Astrocyte of the hippocampus (primary cell): ENCODE measurements at regions not wholly inside any gene's neighbourhood (a gene's known extent, or its start where the extent isn't known, plus 50 kb on each side); places are given as distances from the start of the nearest gene placed in this dataset.

Experiments used
- DNase-seq: peaks from one replicate; pipeline ENCODE4 v3.0.0; 2011; ENCODE audit warnings: low read depth, low spot score

DNA sequence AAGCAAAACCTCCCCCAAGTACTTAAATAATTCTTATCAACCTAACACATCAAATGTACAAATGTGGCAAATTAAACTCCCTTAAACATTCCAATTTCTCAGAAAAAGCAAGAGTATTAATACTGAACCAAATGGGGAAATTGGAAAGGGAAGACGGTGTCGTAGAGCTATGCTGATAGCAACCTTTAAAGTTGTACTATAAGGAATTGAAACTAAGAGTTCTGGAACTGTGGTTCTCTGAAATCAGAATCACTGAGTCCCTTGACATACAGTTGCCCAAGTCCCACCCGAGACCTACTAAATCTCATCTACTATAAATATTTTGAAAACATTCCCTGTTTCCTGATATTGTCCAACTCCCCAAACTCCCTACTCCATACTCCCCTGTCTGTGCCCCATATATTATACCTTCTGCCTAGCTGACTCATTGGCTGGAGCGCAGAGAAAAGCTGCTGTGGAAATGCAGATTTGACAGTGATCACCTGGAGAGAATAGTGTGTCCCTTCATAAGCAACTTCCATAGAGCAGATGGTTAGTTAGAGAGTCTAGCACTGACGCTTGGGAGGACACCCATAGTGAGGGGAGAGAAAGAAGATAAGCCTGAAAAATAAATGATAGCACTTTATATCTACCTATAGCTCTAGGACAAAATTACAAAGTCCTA, 51.4 kb upstream of the ITM2B start:
- DNase-seq, result no peak

DNA sequence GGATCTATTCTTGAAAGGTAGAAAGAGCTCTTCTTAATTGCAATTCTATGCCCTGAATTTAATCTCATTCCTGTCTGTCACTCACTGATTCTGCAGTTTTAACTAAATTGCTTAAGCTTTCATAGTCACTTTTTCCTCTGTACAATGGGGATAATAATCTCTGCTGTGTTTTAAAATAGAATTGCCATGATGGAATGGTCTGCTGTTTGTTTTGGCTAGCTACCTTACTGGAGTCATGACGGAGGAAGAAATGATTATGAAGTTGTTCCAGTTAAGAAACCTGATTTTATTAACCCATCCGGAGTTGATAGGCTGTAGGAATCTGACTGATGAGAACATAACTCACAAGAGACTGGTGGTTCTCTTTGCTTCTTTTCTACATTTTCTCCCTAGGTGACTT, 54.9 kb upstream of the ITM2B start:
- no peak for DNase-seq

GRCh38 chr13:48176781-48177180, 56.2 kb upstream of the ITM2B start:
- DNase-seq, result no peak

GRCh38 chr13:48175185-48175584, 57.8 kb upstream of the ITM2B start:
- no peak for DNase-seq

- DNase-seq, result no peak
These were observed 65.1 kb upstream of the ITM2B start for GRCh38 chr13:48167866-48168265.

- no peak for DNase-seq
These were observed 67.3 kb upstream of the ITM2B start for GRCh38 chr13:48165727-48166126.

DNA sequence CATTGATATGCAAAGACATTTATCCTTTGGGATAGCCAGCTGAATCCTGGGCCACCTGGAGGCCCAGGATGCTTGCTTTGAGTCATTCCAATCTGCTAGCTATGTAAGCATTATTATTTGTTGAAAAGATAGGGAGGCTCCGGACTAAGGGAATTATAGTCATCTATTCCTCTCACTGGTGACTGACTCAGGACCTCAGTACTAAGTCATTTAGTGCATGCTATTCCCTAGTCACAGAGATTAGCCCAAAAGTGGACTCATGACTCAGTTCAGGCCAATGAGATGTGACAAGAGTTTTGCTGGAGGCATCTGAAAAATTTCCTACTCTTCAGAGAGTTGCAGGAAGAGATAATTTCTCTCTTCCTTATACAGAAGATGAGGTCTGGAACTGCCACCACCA, 67.9 kb upstream of the ITM2B start:
- no peak for DNase-seq

DNA sequence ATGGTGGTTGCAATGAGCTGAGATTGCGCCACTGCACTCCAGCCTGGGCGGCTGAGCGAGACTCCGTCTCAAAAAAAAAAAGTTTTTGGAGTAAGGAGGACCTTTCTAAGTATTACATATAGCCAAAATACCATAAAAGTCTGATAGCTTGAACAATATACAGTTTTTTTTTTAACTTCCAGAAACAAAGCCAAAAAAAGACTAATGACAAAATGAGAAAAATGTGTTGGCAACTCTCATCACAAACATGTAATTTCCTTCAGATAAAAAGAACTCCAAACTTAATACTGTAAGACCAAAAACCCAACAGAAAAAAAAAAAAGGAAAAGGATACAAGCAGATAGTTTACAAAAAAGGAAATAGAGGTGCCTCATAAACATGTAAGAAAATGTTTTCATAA, 68.2 kb upstream of the MED4 start:
- DNase-seq, result no peak

DNA sequence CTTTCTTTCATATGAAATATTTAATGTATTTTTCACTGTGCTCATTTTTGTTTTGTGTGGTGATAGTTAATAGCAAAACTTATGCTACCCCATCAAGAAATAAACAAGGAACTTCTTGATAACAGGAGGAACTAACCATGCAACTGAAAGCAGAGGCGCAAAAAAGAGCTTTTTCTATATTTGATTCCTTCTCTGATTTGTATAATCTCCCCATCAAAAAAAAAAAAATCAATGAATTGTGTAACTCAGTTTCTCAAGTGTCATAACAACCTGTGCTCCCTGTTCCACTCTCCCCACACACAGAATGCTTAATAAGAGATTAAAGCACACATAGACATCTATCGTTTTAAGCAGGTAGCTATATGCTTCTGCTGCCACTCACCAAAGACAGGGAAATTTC, 67.3 kb upstream of the MED4 start:
- no peak for DNase-seq

- no peak for DNase-seq
These were observed 66.8 kb upstream of the MED4 start for GRCh38 chr13:48161530-48162179.

DNA sequence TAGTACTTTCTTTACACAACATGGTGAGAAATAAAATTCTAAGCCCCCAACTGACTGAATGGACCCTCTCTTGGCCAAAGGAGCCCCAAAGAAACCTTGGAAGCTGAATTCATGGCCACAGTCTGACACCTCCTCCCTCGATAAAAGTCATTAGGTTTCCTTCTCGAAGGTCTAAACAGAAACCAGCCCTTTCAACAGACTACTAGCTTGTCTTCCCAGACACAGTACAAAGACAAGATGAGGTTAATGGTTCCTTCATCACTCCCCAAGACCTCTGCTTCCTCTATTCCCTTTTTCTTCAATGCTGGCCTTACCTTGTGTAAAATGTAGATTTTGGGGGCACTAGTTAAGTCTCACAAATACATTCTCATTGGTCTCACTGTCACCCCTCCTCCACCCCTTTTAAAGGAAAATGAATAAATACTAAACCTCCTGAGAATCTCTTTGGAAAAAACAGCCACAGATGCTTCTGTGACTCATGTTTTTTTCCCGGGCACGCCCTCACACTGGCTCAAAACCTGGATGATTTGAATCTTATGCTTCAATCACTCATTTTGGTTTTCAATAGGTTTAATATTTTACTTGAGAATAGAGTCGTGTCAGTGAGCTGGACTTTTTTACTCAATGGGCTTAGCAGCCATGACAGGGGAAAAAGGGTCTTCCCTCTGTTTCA, 65.8 kb upstream of the MED4 start:
- DNase-seq, result peak; percentile 36

- peak; percentile 48 for DNase-seq
These were observed 64.9 kb upstream of the MED4 start for GRCh38 chr13:48159826-48160225.

DNA sequence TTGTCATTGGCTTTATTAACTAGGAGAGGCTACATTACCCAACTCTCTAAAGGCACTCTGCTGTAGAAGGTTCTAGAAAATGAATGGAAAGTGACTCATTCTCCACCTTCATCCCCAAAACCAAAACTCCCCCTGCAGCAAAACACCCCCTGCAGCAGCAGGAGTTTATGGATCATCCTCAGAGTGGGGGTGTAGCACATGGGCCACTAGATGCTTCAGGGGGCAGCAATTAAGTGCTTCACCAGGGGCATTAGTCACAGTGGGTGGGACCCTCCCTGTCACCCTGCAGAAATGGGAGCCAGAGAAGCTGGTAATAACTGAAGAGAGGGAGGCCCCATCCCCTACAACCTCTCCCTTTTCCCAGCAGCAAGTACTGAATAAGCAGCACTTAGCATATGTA, 64.5 kb upstream of the MED4 start:
- peak; percentile 31 for DNase-seq

DNA sequence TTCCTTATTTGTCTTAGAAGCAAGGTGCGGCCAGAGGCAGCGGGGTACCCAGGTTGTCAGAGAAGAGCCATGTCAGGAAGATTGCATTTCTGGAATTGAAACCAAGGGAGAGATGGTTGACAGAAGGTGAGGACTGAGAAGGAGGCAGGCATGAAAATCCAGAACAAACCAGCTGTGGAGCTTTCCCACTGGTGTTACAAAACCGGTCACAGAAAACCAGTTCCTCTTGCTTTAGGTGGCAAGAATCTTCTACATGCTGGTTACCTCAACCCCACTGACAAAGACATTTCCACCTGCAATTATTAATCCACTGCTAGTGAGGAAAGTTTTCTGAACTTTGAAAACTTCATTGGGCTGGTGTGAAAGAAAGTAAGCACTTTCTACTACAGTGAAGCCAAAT, 64.0 kb upstream of the MED4 start:
- no peak for DNase-seq

GRCh38 chr13:48158290-48158689, 63.4 kb upstream of the MED4 start:
- no peak for DNase-seq

- DNase-seq, result no peak
These were observed 61.6 kb upstream of the MED4 start for GRCh38 chr13:48156466-48156865.

DNA sequence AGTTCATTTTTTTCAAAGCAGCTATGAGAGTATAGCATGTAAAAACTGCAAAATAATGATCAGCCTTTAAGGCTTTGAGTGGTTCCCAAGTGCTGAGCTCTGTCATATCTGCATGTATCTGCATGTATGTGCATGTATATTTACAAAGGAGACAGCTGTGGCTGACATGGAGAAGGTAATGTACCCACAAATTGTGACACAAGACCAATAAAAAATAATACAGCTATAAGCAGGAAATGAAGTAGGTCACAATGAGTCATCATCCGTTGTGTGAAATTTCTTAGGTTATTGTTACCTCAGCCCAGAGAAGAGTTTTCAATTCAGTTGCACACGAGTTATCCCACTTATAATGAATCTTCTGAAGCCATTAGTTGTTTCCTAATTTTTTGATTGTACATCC, 60.9 kb upstream of the MED4 start:
- peak; percentile 49 for DNase-seq

DNA sequence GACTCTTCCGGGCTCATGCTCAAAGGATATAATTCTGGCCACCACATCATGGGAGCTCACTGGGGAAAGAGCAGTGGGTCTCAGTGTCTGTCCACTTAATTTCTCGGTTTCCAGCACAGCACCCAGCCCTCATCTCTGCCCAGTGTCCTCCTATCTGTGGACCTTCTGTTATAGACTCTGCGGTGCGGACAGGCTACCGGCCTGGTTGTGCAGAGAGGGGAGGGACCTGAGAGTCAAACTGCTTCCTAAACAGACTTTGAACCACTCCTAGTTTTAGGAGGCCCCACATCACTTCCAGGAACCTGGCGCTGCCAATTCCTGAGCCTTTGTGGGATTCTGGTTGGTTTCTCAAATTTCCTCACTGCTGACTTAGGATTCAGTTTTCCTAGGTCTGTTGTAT, 59.8 kb upstream of the MED4 start:
- DNase-seq, result no peak

DNA sequence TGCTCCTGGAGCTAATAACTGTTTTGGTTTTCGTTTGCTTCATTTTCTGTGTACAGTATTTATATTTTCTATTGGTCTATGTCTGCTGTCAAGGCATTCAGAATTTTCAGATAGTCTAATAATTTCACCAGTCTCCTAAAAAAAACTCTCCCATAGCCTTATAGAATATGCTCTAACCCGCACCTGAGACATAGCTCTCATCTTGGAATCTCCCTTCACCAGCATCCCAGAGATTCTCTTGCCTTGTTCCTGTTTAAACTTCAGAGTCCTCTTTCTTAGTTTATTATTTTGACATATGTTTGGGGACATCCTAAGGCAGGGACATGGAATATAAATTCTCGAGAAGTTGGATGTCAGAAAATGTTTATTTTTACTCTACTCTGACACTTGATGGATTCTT, 58.3 kb upstream of the MED4 start:
- no peak for DNase-seq

GRCh38 chr13:48151363-48152161, 56.7 kb upstream of the MED4 start:
- peak; percentile 12 for DNase-seq

GRCh38 chr13:48148454-48148853, 53.5 kb upstream of the MED4 start:
- no peak for DNase-seq

GRCh38 chr13:48146636-48147035, 51.7 kb upstream of the MED4 start:
- DNase-seq, result no peak
